ENCODE measurements at regions not wholly inside any gene's neighbourhood (a gene's known extent, or its start where the extent isn't known, plus 50 kb on each side); places are given as distances from the start of the nearest gene placed in this dataset.

GRCh38 chr11:80239217-80239616, 798.4 kb upstream of the TENM4 start:
- Histone ChIP-seq H4K20me1 (ENCODE audit: control insufficient read depth, insufficient read depth, insufficient read length) (no peaks in the 10 kb centered on the region), H3K27me3 (ENCODE audit: insufficient read depth, low read length) (no peaks in the 10 kb centered on the region), H3K4me2 (ENCODE audit: insufficient read depth, insufficient read length, low read length) (no peak overlapping the region), H4K91ac (ENCODE audit: insufficient read length, low read depth, low read length) (no peak overlapping the region), H3K79me2 (ENCODE audit: insufficient read depth, low read length) (no peaks in the 10 kb centered on the region), H2AK5ac (ENCODE audit: insufficient read length, low read length) (no peak overlapping the region), H3K23me2 (ENCODE audit: insufficient read length, low read depth, low read length, poor library complexity, severe bottlenecking) (no peaks in the 10 kb centered on the region), H3T11ph (ENCODE audit: low read length) (no peak overlapping the region), H2AFZ (ENCODE audit: low read length) (no peak overlapping the region), H2BK20ac (ENCODE audit: low read depth, low read length, poor library complexity, severe bottlenecking) (no peak overlapping the region), H4K8ac (replicated peaks; ENCODE audit: insufficient read length, low read depth, low read length) (no peak overlapping the region), H3K23ac (ENCODE audit: insufficient read length, low read depth, low read length) (no peak overlapping the region), H3K4me1 (ENCODE audit: insufficient read depth, low read length) (no peaks in the 10 kb centered on the region), H3K18ac (ENCODE audit: insufficient read length, low read depth, low read length) (no peak overlapping the region), H3K79me1 (ENCODE audit: insufficient read depth, low read depth, low read length, poor library complexity, severe bottlenecking) (no peaks in the 10 kb centered on the region), H3K9ac (ENCODE audit: extremely low read depth, insufficient read length, low read length) (no peak overlapping the region), H3K27ac (ENCODE audit: insufficient read length, low read depth, low read length) (no peak overlapping the region), H2BK120ac (ENCODE audit: low read depth, low read length, poor library complexity, severe bottlenecking) (no peak overlapping the region), H3K4ac (ENCODE audit: low read depth, low read length) (no peak overlapping the region), H2BK15ac (ENCODE audit: low read depth, low read length) (no peak overlapping the region), H4K5ac (ENCODE audit: insufficient read length, low read depth, low read length) (no peak overlapping the region), H2BK12ac (ENCODE audit: insufficient read length, low read depth, low read length) (no peak overlapping the region), H3K14ac (ENCODE audit: insufficient read depth, low read length) (no peak overlapping the region), H2BK5ac (ENCODE audit: insufficient read length, low read length) (no peak overlapping the region), H3K9me3 (ENCODE audit: control insufficient read depth, low read depth, low read length) (no peaks in the 10 kb centered on the region), H3K56ac (ENCODE audit: insufficient read length, low read depth, low read length) (no peak overlapping the region)
- Mint-ChIP-seq H3K36me3 (ENCODE audit: insufficient read depth in 1 of 3, low read depth in 3 of 3) (peaks cover 5 to 13% (median 5%) of the 10 kb centered on the region in 3 experiments; a peak in 4 of 7 replicates), H3K9me3 (peaks cover 13 to 19% of the 10 kb centered on the region in 2 experiments; a peak in 4 of 5 replicates), H3K27me3 (ENCODE audit: low read depth) (no peaks in the 10 kb centered on the region; the same call in 1 of the 2 replicates), H3K4me3 (no peak overlapping the region), H3K27ac (no peak overlapping the region), H3K4me1 (no peaks in the 10 kb centered on the region)
- WGBS (ENCODE audit: extremely low coverage, insufficient read length, low lambda C conversion rate), result no CpG with 5 or more reads among the region's 1 CpG
- no peak for DNase-seq
- no peak for TF ChIP-seq CTCF (conservative IDR thresholded peaks at IDR 0.05)

Measured in H9 (cell line).